ENCODE measurements at regions not wholly inside any gene's neighbourhood (a gene's known extent, or its start where the extent isn't known, plus 50 kb on each side); places are given as distances from the start of the nearest gene placed in this dataset.

DNA sequence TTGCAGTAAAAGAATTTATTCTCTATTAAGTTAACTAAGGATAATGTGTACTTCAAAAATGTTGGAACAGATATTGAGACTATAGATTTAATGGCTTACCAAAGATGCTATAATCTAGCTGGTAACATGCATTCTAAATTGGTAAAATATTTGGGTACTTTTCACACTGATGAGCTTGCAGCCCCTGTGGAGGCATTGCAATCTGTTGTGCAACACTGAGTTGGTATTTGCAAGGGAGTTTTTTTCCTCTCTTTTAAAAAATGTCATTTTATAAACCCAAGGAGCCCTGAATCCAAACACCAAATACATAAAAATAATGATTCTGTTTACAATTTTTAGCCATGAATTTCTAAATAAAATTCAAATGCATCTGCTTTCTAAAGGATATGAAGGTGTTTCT, 944.8 kb downstream of the DTWD2 start:
- no peak for DNase-seq (ENCODE audit: low spot score)

DNA sequence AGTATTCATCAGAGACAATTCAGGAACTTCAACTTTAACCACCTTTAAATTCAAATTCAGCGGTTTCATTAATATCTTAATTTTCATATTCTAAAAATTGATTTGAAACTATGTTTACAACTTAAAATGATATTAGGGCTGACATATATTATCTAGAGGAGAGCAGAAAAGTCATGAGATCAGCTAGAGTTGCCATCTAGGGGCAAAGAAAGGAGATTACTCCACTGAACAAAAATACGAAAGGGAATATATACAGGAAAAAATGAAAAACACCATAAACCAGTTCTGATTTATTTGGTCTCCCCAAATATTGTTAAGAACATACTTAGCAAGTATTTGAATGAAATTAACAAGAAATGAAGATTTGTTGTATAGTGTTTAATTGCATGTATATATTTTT, 946.3 kb downstream of the DTWD2 start:
- DNase-seq (ENCODE audit: low spot score), result no peak

DNA sequence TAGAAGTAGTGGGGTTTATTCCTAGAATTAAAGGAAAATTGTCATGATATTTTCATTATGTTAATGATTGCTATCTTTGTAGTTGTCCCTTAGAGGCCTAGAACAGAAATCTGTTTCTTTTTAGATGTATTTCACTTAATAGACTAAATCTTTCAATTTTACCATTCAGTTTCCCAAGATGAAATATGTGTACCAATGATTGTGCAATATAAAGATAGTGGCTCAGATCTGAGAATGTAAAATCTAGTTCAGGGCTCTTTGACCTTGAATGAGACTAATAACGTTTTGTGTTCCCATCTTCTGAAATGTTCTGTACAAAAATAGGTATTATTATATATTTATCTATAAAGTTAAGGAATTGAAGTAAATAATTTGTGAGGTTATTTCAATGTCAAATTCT, 947.9 kb downstream of the DTWD2 start:
- DNase-seq (ENCODE audit: low spot score), result no peak

DNA sequence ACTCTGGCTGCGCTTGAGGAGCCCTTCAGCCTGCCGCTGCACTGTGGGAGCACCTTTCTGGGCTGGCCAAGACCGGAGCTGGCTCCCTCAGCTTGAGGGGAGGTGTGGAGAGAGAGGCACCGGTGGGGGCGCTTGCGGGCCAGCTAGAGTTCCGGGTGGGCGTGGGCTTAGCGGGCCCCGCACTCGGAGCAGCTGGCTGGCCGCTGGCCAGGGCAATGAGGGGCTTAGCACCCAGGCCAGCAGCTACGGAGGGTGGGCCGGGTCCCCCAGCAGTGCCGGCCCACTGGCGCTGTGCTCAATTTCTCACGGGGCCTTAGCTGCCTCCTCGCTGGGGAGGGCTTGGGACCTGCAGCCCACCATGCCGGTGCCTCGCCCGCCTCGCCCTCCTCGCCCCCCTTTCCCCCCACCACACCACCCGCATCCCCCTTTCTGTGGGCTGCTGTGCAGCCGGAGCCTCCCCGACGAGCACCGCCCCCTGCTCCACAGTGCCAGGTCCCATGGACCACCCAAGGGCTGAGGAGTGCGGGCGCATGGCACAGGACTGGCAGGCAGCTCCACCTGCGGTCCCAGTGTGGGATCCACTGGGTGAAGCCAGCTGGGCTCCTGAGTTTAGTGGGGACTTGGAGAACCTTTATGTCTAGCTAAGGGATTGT, 954.5 kb downstream of the DTWD2 start:
- no peak for DNase-seq (ENCODE audit: low spot score)

DNA sequence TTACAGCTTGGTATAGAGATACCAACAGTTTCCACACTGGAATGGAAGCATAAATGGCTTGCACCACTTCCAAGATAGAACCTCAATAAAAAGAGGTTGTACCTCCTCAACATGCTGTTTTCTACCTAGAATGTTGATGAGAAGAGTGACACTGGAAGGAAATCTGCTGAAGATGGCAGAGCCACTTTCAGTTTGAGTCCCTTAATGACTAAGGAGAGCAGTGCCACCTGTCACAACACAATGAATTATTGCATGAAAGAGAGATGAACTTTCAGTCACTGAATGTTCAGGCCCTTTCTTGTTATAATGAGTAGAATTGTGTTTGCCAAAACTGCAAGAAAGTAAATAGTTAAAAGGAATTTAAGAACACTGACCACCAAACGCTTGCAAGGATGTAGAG, 958.5 kb downstream of the DTWD2 start:
- DNase-seq (ENCODE audit: low spot score), result no peak

DNA sequence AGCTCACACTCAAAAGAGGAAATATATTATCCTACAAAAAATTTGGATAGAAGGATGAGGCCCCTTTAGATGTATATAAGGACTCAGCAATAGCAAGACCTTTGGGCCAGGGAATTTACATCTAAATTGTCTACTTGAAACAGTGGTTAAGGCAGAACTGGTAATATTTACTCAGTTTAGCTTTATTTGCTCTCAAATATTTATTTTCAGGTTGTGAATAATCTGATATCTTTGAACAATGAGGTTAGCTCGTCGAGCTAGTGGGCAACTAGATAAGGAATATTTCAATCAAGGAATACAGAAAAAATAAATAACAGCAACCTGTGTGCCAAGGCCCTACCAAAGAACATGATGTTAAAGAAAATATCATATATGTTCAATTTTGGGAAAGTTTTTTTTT, 966.3 kb downstream of the DTWD2 start:
- DNase-seq (ENCODE audit: low spot score), result no peak

DNA sequence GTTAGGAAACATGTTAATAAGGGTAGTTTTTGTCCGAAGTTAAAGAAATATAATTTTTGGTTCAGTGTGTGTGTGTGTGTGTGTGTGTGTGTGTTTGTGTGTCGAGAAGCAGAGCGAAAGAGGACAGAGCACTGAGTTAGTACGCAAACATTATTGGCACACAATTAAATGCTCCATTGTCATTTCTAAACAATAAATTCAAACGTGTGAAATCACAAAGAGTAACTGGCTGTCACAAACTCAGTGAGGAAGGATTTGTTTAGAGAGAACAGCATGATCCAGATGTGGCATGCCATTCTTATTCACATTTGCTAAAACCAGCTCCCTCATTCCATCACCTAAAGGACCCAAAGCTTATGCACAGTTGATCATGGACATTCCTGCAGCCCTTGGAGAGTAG, 970.8 kb downstream of the DTWD2 start:
- no peak for DNase-seq (ENCODE audit: low spot score)

DNA sequence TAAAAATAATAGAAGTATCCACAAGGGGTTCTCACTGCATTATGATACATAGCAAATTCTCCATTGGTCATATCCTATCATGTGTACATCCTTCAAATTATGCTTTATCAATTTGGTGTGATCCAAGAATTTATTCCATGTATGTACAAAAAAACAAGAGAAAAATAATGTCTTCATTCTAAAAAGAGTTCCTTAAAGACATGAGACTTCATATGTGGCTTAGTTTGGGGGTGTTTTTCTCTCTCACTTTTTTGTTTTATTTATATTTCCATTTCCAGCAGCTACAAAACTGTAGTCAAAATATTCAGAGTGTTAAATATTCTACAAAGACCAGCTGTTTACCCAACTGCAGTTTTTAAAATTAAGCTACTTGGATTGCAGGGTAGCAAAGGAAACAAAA, 972.0 kb downstream of the DTWD2 start:
- DNase-seq (ENCODE audit: low spot score), result no peak

DNA sequence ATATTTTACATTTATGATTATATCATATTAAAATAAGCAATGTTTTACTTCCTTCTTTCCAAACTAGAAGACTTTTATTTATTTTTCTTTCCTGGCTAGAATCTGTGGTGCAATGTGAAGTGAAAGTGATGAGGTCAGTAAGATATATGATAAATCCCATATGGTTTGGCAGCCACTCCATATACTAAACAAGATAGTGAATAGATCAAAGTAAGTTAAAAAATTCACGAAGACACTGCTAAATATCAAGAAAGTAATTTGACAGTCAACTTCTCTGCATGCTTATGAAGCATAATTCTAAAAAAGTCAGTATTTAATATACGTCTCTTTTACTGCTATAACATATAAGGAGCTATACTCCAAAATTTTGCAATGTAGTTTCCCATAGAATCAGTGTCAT, 972.8 kb downstream of the DTWD2 start:
- DNase-seq (ENCODE audit: low spot score), result no peak

DNA sequence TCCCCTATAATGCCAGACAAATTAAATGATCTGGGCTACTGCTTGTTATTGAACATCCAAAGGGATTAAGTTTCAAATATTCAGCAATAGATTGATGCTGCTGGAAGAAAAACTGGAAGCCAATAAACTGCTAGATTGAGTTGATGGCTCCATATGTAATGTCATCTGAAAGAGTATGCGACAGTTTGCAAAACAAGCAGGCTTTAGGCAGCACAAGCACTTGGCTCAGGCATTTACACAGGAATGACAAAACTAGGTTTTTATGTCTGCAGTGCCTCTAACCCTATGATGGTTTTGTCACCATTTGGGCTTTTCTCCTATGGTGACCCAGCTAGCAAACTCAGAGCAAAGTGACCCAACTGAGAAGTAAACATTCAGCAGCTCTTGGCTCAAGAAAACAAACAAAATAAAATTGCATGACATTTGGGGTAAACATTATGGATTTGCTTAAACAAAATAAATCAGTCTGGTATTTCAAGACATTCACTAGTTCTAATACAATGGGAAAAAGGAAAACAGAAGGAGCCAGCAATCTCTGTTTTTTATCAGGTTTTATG, 978.5 kb downstream of the DTWD2 start:
- no peak for DNase-seq (ENCODE audit: low spot score)

DNA sequence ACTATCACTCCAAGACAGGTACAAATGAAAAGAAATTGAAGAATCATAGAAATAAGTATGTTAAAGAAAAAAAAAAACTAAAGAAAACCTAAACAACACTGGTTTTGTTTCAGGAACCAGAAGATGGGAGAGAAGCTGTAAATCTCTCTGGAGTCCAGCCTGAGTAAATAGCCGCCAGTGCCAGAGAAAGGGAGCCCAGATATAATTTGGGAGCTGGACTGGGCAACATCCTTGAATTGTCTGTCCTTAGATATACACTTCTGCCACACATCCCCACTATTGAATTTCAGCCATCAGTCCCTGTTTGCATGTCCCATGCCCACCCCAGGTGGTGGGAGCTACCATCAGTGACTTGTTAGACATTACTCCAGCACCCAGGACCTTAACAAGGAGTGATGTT, 979.6 kb downstream of the DTWD2 start:
- DNase-seq (ENCODE audit: low spot score), result no peak

DNA sequence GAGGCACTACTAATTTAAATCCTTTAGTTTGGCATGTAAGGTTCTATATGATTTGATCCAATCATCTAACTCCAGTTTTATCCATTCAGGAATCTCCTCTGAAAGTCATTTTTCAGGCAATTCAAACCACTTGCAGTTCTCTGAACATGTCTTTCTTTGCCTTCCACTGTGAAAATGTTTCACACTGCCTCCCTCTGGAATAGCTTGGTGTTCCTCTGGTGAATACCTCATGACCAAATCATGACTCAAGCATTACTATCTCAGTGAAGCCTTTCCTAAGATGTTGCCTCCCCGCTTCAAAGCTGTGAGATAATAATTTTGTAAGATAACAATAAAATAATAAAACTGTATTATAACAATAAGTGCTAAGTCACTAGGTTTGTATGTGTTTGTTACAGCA, 981.1 kb downstream of the DTWD2 start:
- DNase-seq (ENCODE audit: low spot score), result no peak

DNA sequence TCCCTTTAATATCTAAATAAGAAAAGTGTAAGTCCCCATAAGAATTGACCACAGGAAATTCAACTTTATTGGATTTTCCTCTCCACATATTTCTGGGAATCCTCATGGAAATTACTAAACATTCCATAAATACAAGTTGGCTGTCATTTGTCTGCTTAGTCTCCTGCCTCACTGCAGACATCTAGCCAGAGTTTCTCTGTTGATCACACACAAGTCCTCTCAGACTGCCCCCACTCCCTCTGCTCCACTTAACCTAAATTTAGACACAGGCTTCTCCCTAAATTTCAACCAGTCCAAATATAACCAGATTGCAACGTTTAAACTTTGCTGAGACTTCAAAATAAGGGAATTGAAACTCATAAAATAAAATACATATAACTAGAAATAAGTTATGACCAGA, 982.1 kb downstream of the DTWD2 start:
- no peak for DNase-seq (ENCODE audit: low spot score)

DNA sequence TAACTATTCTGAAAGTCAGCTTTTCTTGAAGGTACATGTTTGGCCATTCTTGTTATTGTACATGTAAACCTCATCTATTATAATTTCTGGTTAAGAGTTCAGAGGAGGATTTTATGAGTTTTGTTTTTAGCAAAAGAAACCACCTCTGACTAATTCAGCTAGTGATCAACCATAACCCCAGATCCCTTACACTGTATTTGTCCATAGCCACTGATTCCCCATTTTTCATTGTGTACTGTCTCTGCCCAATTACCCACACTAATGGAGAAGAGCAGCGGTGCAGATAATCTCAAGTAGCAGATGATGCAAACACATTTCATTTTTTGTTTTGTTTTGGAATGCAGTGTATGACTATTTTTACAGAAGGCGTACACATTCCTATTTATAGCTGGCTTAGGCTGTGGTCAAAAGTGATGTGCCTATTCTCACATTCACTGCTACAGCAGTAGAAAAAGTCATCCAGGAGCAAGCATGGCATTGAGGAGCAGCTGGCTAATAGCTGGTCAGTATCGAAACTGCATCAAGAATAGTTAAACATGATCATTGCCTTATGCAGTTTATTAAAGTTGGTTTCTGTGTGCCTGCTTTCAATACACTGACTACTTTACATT, 988.3 kb downstream of the DTWD2 start:
- no peak for DNase-seq (ENCODE audit: low spot score)

DNA sequence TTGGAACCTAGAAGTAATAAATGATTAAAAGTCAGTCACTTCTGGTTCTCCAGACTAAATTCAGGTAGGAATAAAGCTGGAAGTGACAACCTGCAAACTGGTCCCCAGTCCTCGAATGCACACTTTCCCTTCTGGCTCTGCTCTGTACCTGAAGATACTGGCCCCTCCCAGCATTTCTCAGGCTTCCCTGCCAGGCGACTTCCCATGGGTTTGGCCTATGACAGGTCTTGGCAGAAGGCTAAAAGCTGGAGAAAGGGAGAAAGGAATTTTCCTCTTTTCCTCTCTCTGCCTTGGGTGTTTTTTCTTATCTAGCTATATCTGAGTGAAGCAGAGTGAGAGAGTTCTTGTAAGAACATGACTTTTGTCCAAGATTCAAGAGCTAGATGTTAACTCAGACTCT, 1005.7 kb downstream of the DTWD2 start:
- DNase-seq (ENCODE audit: low spot score), result no peak

DNA sequence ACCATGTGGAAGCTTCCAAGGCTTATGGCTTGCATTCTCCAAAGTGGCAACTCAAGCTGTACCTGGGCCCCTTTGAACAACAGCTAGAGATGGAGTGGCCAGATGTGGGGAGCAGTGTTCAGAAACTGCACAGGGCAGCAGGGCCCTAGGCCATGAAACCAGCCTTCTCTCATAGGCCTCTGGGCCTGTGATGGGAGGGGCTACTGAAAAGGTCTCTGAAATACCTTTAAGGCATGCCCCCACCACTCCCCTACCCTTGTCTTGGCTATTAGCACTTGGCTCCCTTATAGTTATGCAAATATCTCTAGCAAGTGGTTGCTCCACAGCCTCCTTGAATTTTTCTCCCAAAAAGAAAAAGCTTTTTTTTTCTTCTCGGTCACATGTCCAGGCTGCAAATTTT, 1014.6 kb downstream of the DTWD2 start:
- DNase-seq (ENCODE audit: low spot score), result no peak

DNA sequence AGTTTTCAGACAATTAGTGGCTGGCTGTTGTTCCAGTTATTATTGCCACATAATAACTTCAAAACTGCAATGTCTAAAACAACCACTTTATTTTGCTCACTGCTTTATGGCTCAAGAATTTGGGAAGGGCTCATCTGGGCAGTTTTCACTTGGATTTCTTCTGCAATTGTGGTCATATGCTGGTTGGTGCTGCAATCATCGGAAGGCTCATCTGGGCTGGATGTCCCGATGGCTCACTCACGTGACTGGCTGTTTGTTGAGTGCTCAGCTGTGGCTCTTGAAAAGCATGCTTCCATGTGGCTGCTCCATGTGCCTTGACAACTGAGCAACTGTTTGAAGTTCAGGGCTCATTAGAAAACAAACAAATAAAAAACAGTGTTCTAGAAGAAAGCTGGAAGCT, 1032.5 kb downstream of the DTWD2 start:
- no peak for DNase-seq (ENCODE audit: low spot score)

DNA sequence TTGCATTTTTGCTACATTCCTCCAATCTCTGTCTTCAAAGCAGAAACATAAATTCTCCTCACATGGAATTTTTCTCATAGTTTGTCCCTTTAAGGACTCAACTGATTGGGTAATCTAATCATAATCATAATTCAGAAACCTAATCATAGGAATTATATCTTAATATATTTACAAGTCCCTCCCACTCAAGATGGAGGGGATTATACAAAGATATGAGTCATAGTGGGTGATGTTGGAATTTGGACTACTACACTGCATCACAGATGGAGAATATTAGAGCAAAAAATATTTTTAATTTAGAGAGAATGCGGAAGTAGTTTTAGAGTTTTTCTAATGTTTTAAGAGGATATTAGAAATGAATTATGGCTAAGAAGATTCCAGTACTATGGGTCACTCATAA, 1034.0 kb downstream of the DTWD2 start:
- no peak for DNase-seq (ENCODE audit: low spot score)

DNA sequence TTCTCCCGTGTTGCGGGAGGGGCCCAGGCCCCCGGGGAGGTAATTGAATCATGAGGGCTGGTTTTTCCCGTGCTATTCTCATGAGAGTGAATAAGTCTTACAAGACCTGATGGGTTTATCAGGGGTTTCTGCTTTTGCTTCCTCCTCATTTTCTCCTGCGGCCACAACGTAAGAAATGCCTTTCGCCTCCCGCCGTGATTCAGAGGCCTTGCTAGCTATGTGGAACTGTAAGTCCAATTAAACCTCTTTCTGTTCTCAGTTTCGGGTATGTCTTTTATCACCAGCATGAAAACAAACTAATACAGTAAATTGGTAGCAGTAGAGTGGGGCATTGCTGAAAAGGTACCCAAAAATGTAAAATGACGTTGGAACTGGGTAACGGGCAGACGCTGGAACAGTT, 1035.1 kb downstream of the DTWD2 start:
- DNase-seq (ENCODE audit: low spot score), result no peak

DNA sequence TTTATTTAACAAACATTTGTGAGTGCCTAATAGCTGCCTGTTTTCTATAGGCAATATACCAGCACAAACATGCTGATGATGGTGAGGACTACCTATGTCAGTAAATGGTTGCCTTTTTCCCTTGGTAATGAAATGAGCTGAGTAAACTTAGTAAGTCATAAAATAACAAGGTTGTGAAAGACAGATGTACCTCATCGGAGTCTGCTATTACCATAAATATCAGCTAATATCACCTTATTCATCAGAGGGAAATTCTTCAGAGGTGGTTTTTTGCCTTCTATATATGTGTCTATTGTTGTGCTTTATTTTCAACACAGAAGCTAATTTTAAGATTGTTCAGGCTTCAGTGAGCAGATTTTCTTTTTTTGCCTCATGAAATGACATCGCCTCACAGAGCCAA, 1040.5 kb downstream of the DTWD2 start:
- DNase-seq (ENCODE audit: low spot score), result no peak

DNA sequence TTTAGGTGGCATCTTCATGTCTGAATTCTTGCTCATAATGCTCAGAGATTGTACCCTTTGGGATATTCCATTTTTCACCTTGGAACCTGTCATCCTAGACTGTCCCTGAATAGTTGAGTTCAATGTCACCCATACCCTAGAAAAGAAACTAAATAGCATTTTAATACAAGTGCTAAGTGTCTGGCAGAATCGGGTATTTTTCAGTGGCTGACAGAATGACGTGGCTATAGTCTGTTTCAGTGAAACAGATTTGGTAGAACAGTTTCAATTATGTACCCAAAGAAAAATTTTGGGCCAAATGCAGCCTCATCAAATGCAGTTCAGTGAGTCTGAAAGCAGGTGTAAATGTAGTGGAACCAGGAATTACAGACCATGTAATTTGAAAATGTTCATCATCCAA, 1041.2 kb downstream of the DTWD2 start:
- no peak for DNase-seq (ENCODE audit: low spot score)

DNA sequence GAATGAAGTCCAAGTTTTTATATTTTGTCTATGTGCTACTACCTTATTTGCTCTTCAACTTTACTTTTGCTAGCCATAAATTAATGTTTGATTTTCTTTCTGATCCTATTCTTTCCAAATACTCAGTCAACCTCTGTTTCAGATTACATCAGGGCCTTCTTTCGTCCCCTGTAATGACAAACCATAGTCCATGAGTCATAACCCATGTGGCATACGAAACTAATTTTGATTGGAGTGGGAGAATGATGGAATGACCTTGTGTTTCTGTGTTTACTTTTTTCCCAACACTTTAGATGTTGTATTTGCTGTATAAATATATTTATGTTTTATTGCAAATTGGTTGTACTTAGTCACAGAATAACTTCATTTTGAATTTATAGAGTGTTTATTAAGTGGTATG, 1043.1 kb downstream of the DTWD2 start:
- no peak for DNase-seq (ENCODE audit: low spot score)

DNA sequence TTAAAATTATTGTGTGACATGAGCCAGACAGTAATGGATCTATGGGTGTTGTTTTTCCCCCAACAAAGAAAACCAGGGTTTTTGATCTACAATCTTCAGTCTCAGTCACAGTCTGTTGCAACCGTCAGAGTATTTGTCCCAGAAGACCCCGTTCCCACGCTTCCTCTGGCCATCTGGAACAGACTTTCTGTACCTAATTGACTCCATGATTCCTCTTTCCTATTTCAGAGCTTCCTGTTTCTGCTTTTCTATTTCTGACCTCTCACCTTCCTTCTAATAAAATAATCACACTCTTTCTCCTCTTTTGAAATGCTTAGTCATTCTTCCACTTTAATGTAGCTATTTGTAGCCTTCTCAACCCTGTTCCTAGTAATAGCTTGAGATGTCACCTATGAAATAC, 1044.8 kb downstream of the DTWD2 start:
- no peak for DNase-seq (ENCODE audit: low spot score)

DNA sequence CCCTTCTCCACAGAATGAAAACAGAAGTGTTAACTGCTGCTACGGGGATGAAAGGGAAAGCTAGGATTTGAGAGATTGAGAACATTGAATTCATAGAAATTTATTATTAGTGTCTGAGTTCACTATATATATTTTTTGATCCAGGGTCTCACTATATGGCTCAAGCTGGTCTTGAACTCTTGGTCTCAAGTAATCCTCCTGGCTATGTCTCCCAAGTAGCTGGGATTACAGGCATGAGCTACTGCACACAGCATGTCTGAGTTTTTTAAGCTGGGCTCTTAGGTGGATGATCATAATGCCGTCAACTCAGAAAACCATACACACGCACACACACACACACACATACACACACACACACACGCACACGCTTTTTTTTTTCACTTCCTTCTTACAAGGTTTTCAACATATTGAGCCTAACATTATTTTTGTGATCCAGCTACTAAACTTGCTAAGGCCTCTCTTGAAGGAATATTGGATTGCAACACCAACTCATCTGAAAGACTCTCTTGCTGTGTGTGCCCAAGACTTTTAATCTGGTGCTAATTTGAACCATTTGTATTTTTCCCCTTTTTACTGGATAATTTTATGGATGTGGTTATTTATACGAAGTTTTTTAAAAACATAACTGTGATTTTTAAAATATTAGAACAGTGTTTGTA, 1045.4 kb downstream of the DTWD2 start:
- DNase-seq (ENCODE audit: low spot score), result no peak

All from CD4-positive, alpha-beta T cell treated with Interleukin-6 at 100 ng/mL for 8 hours (primary cell).